Suppressor macrophage treated with lipopolysaccharide for 1 hour (primary cell): ENCODE measurements at regions not wholly inside any gene's neighbourhood (a gene's known extent, or its start where the extent isn't known, plus 50 kb on each side); places are given as distances from the start of the nearest gene placed in this dataset.
"Not testable (repeated sequence)": the region's sequence is repeated elsewhere in the genome, so short reads cannot be mapped to it uniquely, and the experiment has no call there.

Experiments used
- DNase-seq, 3 donors: peaks; one replicate each; pipeline ENCODE4 v3.0.0-alpha.2; 2020 to 2022

DNA sequence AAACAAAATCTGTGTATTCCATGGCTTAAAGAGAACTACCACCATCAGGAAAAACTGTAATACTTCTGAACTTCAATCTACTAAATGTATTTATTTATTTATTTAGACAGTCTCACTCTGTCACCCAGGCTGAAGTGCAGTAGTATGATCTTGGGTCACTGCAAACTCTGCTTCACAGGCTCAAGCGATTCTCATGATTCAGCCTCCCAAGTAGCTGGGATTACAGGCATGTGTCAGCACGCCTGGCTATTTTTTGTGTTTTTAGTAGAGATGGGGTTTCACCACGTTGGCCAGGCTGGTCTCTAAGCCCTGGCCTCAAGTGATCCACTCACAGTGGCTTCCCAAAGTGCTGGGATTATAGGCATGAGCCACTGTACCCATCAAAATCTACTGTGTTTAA, 202.3 kb upstream of the POU1F1 start:
- no peak for DNase-seq

DNA sequence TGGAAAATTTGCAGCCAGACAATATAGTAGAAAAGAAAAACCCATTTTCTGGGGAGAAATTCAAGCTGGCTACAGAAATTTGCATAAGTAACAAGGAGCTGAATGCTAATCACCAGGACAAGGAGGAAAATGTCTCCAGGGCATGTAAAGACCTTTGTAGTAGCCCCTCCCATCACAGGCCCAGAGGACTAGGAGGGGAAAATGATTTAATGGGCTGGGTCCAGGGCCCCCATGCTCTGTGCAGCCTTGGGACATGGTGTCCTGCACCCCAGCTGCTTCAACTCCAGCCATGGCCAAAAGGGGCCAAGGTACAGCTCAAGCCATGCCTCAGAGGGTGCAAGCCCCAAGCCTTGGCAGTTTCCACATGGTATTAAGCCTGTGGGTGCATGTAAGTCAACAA, 197.6 kb upstream of the POU1F1 start:
- DNase-seq = no peak

DNA sequence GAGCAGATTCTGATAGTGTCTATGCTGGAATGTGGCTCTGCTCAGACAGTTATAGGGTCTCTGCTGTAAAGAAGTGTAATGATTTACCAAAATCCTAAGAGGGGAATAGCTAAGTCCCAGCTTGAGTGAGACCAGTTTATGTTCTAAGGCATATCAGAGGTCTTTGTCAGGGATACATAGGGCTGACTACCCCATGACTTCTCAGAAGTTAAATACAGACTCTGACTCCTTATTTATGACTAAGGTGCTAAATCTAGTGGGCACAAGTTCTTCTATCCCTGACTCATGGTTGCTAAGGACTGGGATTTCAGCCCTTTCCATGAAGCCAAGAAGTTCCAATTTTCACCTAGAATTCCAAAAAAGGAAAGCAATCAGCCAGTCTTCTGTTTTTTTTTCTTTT, 192.6 kb upstream of the POU1F1 start:
- no peak for DNase-seq

DNA sequence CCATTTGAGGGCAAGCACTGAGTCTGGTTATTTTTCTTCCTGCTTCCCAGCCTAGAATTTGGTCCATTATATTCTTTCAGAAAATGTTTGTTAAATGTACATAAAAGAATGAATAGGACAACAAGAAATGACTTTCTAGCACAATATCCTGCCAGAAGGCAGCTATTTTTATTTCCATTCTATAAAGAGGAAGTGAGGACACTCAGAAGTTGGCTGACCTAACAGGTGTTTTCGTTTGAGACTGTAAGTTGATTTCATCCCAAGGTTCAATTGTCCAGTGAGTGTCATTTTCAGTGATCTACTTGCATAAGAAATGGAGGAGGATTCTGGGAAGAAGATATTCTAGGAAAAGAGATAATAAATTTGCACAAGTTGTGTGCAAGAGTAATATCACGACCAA, 191.9 kb upstream of the POU1F1 start:
- DNase-seq = no peak

DNA sequence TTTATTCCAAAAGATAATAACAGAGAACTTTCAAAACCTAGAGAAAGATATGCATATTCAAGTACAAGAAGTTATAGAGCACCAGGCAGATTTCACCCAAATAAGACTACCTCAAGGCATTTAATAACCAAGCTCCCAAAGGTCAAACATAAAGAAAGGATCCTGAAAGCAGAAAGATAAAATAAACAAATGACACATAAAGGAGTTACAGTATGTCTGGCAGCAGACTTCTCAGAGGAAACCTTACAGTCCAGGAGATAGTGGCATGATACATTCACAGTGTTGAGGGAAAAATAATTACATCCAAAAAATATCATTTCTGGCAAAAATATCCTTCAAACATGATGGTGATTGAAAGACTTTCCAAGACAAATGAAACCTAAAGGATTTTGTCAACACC, 185.8 kb upstream of the POU1F1 start:
- DNase-seq = no peak

DNA sequence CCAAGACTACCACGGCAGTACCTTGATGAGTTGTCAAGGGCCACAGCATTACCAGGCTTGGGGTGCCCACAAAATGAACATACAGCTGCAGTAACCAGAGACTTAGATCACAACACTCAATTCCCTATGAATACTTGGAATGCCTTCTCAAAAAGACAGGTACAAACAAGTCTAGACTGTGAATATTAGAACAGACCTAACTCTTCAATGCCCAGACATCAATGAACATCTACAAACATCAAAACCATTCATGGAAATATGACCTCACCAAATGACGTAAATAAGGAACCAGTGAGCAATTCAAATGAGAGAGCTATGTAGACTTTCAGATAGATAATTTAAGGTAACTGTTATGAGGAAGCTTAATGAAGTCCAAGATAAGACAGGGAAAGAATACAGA, 185.1 kb upstream of the POU1F1 start:
- DNase-seq = no peak

DNA sequence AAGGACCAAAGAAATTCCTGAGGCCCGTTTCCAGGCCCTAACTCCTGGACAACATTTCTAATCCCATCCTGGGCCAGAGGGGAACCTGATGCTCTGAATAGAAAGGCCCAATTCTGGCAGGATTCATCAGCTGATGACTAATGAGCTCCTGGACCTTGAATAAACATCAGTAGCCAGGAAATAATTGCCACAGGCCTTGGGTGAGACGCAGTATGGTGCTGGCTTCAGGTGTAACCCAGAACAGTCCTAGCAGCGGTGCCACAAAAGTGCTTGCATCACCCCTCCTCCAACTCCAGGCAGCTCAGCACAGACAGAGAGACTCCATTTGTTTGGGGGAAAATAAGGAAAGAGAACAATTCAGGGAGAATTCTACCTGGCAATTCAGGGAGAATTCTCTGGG, 184.7 kb upstream of the POU1F1 start:
- no peak for DNase-seq

DNA sequence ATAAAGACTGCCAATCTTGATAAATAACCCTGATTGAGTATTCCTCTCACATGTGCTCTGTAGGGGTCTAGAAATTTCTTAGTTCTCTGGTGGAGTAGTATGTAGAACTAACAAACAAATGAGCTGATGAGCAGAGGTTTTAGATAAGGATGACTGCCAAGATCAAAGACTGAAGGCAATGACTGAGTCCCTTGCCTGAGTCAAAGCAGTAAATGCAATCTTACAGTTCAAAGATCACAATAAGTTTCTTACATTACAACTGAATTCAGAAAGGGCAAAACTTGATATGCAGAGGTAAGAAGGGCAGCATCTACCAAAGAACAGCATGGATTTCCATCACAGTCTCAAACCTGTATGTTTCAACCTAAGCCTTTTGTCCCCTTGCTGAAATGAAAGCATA, 172.2 kb upstream of the POU1F1 start:
- no peak for DNase-seq

DNA sequence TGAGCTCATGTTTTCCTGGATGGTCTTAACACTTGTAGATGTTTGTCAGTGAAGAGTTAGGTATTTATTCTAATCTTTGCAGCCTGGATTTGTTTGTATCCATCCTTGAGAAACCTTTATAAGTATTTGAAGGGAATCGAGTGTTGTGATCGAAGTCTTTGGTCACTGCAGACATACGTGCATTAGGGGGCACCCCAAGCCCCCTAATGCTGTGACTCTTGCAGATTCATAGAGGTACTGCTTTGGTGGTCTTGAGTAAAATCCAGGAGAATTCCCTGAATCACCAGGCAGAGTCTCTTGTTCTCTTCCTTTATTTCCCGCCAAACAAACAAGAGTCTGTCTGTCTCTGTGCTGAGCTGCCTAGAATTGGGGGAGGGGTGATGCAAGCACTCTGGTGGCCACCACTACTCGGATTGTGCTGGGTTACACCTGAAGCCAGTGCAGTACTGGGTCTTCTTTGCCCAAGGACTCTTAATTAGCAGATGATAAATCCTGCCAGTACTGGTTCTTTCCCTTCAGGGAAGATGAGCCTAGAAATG, 170.5 kb upstream of the POU1F1 start:
- DNase-seq = no peak

DNA sequence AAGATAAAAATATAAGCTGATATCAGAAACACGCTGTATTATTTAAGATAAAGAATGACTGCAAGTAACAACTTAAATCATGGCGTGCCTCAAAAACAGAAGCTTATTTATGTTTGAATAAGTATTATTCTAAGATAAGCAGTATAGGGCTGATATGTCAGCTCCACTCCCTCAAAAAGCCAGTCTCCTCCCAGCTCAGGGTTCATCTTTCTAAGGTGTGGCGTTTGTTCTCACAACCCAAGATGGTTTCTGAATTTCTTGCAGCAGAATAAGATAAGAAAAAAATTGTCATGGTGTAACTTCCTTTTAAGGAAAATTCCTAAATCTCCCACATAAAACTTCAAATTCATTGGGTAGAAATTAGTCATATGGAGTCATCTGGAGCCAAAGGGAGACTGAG, 166.1 kb upstream of the POU1F1 start:
- DNase-seq = no peak

DNA sequence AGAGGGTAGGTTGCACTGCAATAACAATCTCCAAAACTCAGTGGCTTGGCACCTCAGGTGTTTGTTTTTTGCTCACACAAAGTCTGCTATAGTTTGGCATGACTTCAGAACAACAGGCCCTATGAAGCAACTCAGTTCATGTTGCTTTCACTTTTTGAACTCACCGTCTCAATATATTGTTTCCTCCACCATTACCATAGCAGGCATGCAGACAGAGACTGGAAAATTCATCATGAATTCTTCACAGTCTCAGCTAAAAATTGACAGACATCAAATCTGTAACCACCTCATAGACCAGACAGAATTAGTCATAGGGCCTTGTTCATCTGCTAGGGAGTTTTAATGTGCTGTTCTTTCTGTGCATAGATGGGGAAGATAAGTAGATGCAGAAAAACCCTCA, 161.4 kb upstream of the POU1F1 start:
- DNase-seq = no peak

DNA sequence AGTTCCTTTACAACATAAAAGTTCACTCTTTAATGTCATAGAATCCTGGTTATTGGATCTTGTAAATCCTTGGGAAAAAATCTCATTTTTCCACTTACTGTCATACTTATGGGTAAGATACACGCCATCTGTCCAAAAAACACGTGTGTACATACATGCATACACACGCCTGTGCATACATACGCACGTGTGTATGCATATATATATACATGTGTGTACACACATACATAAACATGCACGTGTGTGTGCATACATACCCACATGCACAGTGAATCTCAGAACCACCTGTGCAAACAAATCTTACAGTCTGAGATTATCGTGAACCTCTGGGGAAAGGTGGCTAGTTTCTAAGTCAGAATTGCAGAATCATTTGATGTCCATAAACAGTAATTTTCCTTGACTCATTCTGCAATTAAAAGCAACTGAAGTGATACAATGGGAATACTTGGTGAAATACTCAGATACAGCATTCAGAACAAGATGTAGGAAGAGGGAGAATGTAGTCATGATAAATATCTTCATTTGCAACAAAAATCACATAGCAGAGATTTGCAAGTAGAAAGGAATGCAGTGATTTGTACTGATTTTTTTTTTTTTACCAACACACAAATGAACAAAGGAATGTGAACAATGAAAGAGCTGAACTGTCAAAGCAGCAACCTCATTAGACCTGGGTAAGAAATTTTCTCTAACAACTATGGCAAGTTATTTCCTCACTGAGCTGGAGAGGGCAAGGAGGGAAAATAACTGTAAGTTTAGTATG, 160.6 kb upstream of the POU1F1 start:
- no peak for DNase-seq

DNA sequence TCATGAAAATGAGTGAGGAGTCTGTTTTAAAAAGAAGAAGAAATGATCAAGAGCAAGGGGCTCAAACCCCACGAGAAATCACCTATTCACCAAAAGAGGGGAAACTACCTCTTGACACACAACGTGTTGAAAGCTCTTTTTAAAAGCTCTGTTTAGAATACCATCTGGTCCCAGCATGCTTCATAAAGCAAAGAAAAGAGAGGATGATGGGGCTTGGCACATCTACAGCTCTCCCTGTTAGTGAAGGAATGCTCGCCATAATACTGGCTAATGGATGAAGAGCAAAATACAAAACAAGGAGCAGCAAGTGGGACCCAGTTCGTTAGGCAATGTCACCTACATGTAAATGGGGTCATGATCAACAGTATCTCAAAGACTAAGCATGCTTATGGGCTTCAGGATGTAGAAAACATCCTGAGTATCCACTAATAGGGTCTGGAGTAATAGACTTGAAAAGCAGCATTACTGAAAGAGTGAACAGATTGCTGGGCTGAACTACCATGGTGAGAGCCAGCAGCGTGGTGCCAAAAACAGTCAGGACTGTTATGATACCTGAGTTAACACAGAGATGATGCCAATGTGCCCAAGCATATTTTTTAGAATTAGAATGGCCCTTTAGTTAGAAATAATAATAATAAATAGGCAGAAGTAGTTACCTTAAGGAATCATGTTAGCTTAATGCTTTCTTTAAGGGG, 159.7 kb upstream of the POU1F1 start:
- DNase-seq = no peak

DNA sequence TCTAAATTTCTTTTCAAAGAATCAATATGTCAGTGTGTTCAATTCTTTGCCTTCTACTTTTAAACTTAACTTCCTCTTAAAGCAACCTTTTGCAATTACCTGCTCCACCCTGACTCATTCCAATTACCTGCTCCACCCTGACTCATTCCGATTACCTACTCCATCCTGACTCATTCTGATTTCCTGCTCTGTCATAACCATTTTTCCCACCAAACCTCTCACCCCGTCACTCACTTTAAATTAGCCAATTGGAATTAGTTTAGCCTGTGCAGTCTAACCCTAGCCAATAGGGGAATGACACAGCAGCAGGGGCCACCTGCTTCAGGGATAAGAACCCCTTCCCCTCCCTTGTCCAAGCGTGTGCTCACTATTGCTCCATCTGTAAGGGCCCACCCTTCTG, 157.1 kb upstream of the POU1F1 start:
- DNase-seq = not testable (repeated sequence)

DNA sequence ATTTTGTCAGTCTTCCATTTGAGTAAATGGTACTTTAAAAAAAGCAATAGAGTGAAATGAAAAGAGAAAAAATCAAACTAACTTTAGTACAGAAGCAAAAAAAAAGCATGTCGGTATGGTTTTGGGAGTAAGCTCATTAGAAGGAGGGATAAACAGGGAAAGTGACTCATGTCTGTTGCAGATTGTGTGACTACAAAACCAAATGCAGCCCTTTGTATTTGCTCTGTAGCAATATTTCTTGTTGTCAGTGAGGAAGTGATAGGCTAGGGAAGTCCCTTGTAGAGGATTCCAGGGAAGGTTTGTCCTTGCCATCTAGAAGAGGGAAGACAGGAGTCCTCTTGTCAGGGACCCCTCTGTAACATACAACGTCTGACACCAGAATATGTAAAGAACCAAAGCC, 150.5 kb upstream of the POU1F1 start:
- no peak for DNase-seq

DNA sequence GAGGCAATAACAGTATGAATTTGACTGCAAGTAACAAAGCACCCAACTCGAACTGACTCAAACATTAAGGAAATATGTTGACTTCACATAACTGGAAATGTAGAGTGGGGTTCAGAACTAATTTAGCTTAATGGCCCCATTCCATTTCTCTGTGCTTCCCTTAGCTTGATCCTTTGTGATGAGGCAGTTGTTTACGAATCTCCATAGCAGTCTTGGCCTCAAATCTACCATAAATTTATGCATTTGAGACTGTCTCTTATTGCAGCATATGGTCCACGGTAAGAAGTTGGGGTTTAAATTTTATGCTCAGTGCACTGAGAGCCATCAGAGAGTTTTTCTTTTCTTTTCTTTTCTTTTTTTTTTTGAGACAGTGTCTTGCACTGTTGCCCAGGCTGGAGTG, 148.7 kb upstream of the POU1F1 start:
- DNase-seq = no peak

DNA sequence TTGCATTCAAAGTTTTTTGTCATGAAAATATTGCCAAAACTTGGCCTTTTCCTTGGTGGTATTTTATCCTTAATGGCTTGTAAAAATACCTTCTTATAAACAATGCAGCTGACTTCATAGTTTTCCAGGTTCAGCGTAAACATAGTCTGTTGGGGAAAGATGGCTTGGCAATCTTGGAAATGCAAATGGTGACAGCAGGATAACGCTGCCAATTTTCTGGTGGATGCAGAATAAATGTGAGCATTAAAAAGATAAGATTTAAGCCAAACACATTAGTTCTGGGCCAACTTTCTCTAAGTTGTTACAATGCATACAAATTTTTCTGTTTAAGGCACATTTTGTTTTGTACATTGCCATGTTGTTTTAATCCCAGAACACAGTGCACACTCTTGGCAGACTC, 147.0 kb upstream of the POU1F1 start:
- no peak for DNase-seq

DNA sequence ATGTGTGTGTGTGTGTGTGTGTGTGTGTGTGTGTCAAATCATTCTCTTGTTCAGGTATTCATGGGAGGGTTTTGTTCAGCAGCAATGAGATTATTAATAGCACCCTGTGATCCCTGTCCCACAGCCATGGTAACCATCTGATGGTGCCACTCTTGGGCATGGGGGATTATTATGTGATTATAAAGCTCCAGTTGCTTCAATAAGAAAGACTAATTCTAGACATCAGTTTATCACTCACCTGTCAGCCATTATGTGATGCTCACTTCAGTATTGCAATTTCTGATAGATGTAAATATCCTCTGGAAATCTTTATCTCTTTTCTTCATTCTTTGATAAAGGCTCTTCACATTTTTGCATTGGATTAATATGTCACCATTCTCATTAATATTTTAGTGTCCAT, 145.9 kb upstream of the POU1F1 start:
- no peak for DNase-seq

DNA sequence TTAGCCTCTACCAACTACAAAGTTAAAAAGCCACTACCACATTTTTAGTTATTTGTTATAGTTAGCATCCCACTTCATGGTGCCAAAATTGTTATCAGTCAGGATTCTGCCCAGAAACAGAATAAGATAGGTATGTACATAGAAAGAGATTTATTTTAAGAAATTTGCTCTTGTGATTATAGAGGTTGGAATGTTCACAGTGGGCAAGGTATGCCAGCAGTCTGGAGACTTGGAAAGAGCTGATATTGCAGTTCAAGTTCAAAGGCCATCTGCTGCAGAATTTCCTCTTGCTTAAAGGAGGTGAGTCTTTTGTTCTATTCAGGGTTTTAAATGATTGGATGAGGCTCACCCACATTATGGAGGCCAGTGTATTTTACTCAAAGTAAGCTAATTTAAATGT, 143.8 kb upstream of the POU1F1 start:
- no peak for DNase-seq

DNA sequence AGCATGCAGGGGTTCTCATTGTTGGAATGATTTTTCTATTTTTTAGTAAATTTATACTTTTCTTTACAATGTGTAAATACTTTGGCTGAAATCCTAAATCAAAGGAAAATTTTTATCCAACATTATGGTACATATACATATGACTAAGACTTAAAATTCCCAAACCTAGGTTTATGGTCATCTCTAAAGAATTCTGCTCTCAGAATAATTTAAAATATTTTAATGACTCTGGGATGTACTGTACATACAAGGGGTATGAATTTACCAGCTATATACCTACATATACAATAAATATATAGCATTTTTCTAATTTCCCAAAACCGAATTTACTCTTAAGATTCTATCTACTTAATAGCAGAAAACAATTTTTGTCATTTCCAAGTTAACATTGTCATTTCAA, 137.9 kb upstream of the POU1F1 start:
- no peak for DNase-seq

DNA sequence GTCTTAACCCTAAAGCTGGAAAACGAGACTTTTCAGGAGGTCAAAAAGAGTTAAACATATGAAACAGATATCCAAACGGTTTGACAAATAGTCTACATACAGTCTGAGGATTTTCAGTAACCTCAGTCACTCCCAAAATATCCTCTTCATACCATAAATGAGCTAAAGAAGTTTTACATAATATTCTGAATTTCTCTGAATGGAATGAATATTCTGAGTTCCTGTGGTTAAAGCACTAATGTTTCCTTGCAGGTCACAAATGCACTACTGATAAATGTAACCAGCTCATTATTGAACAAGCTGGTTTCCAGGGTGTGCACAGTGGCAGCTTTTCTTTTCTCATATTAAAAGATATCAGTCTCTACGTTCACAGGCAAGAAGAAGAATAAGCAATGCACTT, 137.4 kb upstream of the POU1F1 start:
- DNase-seq = no peak

DNA sequence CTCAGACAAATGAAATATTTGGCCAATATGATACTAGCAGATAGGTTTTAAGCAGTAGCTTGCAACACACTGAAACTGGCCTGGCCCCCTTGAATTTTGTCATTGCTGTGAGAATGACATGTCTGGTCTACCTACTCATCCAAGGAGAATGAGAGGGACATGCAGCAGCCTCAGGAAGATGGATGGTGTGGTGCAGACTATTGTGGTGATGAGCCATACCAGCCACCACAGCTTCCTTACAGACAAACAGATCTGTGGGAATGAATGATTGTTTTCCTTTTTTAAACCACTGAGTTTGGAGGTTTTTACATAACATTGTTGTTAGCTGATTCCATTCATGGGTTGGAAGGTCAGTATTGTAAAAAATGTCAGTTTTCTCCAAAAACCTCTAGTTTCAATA, 133.7 kb upstream of the POU1F1 start:
- DNase-seq = no peak

DNA sequence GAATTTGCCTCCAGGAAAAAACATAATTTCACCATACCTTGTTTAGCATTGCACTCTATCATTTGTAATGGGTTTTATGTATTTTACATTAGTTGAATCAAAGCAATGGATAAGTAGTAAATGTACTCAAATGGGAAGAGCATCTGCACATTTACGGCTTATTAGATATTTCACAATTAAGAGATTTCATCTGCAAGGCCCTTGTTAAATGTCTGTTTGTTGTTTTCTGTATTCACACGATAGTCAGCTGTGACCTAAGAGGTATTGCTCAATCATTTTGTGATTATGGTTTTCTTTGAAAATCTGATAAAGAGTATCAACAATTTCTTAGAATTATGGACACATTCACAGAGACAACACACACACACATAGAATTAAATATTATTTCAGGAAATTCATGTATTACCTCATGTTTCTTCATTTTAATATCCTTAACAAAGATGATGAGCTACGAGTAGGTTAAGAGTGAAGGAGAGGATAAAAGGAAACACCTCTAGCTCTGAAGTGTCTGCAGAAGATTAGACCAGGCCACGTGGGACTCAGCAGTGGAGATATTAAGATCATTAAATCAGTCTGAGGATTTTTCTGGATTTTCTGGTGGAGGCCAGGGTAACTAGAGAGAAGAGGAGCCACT, 121.9 kb upstream of the POU1F1 start:
- no peak for DNase-seq

DNA sequence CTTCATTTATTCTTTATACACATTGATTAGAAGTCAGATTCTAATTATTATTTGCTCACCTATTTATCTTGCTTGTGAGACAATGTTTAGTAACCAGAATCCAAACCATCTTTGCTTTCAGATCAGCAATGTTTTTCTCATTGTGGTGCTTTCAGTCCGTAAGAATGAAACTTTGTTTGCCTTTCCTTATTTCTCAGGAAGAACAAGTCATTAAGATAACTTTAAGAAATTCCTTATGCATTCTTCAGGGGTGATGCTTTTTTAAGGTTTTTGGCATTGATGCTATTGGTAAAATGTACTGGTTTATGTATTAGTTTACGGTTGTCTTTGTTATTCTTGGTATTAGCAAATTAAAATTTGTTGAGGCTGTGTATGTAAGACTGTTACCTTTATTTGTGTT, 120.8 kb upstream of the POU1F1 start:
- no peak for DNase-seq
